ENCODE measurements at regions not wholly inside any gene's neighbourhood (a gene's known extent, or its start where the extent isn't known, plus 50 kb on each side); places are given as distances from the start of the nearest gene placed in this dataset.
"Not testable (repeated sequence)": the region's sequence is repeated elsewhere in the genome, so short reads cannot be mapped to it uniquely, and the experiment has no call there.

DNA sequence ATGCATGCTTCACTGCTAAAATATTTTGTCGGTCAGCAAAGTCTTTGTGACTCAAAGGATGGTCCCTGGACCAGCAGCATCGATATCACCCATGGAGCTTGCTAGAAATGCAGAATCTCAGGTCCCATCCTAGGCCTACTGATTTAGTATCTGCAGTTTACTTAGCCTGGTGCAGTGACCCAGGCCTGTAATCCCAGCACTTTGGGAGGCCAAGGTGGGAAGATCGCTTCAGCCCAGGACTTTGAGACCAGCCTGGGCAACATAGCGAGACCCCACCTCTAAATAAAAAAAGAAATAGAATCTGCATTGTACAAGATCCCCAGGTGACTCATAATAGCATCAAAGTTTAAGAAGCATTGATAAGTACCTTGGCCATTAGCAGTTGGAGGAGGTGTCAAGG is 248.7 kb downstream of the CD83 start:
- no peak for DNase-seq (ENCODE audit: low spot score)

DNA sequence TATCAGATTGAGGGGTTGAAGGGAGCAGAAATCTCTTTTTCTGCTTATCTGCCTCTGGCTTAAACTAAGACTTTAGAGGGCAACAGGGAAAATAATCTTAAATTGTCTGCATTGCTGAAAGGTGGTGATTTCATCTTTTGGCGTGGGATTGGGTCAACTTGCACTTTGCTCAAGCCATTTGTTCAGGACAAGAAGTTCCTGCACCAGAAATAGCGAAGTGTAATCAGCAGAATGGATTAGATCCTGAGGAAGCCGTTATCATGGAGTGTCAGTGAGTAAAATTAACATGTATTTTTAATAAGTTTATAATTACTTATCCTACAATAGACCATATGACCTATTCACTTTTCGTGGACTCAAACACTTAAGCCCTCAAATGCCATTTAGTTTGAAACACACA is 249.3 kb downstream of the CD83 start:
- no peak for DNase-seq (ENCODE audit: low spot score)

DNA sequence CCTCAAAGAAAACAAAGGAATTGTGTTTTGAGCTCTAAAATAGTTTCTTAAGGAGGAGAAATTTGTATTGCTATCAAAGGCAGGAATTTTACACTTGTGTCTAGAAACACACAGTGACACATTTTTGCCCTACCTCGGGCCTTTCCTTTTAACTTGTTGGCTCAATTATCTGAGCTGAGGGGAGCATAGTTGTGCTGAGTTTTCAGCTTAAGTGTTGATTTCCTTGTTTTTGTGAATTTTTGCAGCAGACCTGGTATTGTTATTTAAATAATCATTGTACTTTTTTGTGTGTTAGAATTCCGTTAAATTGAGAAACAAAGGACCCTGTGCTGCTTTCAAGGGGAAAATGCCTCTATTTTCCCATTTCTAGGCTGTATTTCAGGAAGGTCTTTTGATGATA is 249.7 kb downstream of the CD83 start:
- no peak for DNase-seq (ENCODE audit: low spot score)

DNA sequence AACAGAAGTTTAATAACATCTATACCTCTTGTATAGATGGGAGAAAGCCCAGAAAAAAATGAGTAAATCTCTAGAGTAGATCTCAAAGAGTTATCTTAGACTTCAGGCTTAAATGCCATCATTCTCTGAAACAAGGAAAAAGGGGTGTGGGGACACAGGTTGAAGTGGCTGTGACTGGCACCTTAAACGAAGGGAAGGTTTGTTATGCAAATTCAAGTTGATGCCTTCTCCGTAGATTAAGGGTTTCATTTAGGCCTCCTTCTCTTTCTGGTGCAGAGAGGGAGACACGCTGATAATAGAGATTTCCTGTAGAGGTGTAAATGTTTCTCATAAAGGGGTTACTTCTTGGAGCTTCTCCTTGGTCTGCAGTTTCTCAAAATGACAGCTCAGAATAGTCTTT is 252.1 kb downstream of the CD83 start:
- no peak for DNase-seq (ENCODE audit: low spot score)

DNA sequence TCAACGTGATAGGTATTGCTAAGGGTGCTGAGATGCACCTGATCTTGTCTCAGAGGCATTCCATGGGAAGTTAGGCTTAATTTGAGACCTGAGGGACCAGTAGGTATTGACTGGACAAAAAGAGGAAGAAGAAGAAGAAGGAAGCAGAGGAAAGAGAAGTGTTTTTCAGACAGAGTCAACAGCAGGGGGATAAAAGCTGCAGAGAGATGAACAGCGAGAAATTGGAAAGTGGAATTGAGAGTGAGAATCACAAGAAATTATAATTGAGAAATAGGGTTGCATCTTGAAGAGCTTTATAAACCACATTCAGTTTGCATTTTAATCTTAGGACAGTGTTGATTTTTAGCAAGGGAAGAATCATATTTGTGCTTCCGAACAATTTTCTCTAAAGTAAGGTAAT is 254.0 kb downstream of the CD83 start:
- no peak for DNase-seq (ENCODE audit: low spot score)

DNA sequence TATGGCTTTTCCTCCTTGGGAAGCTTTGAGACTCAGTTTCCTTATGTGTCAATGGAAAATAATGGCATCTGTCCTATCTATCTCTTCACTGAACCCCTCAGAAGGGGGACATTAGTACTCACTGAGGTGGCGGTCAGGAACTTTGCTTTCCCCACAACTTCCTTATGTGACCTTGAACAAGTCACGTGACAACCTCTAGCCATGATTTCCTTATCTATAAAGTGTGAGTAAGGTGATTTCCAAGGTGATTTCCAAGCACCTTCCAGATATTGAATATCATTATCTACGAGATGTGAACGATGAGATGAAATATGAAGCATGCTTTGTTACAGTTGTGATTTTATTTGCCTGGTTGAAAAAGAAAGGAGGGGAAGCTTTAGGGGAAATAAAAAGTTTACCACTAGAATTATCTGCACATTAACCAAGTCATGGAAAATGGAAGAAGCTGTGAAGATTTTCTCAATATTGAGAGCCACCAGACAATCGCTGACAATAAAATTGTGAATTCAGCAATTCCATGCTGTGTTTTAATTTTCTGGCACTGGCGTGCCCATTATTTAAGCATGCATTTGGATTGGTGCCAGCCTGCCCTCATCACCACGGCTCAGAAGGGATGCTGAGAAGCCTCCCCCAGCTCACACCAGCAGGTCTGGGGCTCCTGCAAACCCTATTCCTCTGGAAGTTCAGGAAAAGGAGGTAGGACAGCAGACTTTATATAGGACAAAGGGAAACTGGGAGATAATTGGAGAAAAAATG is 255.3 kb downstream of the CD83 start:
- DNase-seq (ENCODE audit: low spot score), result no peak

DNA sequence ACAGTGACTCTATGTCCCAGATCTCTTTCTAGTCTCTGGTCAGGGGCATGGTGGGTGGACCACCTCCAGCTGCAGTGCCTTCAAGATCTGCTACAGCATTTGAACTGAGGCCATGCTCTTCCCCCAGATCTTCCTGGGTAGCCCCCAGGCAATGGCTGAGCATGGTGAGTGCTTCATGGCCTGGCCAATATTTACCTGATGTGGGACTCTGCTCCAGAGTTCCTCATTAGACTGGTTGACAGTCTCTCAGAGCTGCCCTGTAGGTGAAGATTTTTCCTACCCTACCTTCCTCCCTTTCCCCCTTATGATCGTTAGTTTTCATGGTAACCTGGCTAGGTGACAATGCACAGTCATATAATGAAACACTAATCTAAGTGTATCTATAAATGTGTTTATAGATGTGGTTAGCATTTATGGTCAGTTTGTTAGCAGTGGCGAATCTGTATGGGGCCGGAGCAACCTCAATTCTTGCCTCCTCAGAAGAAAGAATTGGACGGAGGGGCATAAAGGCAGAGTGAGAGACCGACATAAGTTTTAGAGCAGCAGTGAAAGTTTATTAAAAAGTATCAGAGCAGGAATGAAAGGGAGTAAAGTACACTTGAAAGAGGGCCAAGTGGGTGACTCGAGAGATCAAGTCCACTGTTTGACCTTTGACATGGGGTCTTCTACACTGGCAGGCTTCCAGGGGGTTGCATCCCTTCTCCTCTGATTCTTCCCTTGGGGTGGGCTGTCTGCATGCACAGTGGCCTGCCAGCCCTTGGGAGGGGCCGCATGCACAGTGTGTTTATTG is 256.3 kb downstream of the CD83 start:
- DNase-seq (ENCODE audit: low spot score), result no peak

DNA sequence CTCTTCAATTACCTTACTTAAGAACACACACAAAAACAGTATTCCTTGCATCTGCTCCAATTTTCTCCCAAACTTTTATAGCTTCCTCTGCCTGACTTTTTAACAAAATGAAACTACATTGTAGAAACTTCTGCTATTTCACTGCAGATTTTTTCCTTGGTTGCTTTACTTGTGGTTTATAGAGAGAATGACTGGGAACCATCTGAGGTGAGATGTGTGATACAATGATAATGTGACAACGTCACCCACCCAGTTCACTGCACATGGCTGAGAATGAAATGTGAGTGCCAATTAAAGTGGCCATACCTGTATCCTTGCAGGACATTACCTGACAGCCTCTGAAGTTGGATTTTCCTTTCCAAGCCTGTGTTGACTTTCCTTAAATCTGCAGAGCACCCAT is 258.4 kb downstream of the CD83 start:
- DNase-seq (ENCODE audit: low spot score), result no peak

DNA sequence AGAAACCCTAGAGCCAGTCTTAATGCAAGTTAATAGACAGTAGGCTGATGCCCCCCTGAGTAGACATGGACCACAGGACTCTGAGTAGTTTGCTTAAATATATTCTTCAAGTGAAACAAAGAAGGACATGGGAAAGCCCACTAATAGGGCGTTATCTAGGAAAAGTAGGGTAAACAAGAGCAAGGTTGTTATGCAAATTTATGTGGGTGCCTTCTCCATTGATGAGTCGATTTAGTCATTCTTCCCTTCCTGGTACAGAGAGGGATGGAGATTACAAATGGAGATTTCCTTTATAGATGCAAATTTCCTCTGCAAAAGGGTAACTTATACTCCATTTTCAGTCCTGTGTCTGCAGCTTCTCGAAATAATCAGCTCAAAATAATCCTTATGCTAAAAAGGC is 262.0 kb downstream of the CD83 start:
- no peak for DNase-seq (ENCODE audit: low spot score)

DNA sequence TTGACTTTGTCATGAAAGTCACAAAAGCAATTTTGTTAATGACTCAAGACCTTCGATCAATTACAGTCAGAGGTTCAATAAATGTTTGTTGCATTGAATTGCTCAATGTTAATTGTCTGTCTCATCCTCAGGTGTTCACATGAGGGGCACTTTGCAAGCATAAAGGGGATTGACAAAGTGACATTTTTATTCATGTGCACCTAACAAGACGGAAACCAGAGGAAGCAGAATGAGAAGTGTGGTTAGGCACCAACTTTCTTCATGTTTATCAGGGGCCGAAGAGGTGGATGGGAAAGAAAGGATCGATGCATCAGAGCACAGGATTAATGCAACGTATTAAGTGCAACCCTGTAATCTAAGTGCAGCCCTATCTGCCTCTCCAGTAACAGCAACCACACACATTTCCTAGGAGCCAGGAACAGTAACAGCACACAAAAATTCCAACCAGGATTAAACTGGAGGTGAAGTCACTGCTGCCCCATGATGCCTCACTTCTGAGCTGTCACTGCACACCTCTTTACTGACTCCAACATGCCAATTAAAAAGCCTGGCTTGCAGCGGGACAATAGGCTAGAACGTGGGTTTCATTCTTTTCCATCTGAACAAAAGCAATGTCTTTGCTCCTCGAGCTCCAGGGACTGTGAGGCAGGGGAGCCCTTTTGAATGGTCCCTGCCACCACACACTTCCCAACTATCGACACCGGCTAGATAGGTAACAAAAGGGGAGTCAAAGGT is 262.7 kb downstream of the CD83 start:
- DNase-seq (ENCODE audit: low spot score), result no peak

DNA sequence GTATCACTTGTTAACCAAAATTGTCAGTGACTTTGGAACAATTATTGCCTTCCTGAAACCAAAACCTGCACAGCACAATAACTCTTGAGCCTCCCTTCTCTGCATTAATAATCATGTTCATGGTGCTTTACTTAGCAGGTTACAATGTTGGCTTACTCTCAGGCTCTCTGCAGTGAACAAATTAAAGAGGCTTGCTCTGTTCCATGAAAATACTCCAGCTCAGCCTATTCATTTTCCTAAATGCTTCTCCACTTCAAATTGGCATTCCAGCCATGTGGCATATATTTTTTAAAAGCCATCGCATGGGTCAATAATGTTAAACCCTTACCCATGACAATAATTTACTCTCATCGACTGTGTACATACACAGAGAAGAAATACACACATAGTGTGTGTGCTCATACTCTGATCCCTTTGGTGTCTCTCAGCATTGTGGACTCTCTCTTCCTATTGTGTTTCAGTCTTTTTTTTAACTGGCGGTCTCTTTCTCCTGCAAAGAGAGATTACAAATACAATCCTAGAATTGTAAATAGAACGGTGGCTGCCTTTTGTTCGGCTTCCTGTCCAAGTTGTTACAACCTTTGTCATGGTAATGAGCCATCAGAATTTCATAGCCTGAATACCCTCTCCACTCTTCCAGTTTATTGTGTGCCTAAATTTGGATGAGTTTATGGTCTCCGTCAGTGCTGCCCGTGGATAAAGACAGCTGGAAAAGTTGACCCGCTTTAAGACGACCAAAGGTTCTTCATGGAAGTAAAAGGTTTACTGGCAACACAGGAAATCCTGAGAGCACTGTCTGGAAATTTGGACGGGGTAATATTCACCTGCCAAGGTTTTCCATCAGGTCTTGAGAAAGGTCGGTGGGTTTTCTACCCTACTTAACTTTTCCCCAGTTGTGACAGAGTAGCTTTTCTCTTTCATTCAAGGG is 263.6 kb downstream of the CD83 start:
- no peak for DNase-seq (ENCODE audit: low spot score)

DNA sequence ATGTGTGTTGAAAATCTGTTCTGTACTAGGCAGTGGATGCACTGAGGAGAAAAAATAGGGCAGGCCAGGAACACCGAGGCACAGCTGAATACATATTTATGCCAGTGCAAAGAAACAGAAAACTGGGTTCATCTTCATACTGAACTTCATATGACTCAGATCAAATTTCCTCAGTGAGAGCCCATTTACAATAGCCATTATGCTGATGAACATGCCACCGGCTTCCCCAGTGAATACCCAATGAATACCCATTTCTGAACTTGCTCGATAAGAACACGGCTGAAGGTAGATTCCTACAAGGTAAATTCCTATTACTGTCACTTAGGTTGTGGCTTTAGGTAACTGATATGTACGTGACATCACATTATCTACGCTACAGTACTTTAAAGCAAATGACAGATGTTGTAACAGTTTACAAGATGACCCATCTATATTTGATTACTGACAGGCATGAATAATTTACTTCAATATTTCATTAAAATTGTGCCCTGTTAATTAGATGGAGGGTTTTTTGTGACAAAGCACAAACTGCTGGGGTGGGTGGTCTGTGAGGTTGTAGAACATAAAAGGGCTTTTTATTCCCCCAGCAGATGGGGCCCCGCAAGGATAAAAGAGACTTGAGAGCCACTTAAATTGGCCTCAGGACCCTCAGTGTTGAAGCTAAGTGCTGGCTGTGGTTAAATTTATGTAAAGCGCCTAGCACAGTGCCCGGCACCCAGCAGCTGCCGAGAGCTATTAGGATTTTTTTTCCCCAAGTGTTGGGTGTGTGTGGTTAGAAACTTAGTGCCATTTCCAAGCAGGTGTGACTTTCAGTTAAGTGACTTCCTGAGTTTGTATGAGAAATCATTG is 264.5 kb downstream of the CD83 start:
- no peak for DNase-seq (ENCODE audit: low spot score)

DNA sequence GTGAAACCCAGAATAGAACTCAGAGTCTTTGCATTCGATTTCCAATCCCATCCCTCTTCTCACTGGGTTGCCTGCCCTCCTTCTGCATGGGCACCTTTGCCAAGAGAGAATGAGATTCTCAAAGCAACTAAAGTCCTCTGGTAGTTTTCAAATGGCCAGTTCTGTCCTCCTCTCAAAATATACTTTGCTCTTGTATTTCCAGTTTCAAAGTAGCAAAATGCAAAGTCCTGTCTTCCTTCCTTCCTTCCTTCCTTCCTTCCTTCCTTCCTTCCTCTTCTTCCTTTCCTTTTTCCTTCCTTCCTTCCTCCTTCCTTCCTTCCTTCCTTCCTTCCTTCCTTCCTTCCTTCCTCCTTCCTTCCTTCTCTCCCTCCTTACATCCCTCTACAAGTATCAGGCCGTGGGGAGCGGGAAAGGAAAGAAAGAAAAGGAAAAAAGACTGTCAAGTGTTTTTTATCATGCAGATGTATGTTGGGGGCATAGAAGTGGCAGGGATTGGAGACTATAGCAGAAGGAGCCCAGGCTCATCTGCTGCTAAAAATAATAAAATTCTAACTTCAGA is 265.2 kb downstream of the CD83 start:
- DNase-seq (ENCODE audit: low spot score), result no peak

DNA sequence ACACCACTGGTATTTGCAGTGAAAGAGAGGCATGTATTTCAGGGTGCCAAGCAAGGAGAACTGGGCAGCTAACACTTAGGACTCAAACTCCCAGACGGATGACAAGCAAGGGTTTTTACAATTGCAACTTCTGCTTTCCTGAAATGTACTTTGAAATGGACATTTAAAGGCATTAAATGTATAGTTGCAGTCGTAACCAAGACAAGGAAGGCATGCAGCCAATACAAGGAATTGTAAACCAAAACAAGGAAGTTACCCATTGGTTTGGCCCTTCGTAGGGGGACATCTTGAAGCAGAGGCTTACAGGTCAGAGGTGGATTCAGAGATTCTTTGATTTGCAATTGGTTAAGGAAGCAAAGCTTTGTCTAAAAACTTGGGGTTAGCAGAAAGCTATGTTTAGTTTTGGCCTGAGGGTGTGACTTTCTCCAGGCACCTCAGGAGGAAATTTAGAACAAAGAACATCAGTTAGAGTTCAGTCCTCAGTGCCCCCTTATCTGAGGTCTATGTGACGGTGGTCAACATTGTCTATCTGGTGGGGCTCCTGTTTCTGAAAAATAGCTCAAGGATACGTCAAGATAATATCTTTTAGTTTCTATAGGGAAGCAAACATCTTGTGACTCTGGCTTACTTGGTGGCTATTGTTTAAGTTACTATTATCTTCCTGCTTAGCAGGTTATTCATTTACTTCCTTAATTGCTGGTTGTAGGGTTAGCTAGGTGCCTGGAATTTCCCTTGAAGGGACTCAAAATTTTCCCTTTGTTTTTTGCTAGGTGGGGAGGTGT is 266.0 kb downstream of the CD83 start:
- DNase-seq (ENCODE audit: low spot score), result no peak

DNA sequence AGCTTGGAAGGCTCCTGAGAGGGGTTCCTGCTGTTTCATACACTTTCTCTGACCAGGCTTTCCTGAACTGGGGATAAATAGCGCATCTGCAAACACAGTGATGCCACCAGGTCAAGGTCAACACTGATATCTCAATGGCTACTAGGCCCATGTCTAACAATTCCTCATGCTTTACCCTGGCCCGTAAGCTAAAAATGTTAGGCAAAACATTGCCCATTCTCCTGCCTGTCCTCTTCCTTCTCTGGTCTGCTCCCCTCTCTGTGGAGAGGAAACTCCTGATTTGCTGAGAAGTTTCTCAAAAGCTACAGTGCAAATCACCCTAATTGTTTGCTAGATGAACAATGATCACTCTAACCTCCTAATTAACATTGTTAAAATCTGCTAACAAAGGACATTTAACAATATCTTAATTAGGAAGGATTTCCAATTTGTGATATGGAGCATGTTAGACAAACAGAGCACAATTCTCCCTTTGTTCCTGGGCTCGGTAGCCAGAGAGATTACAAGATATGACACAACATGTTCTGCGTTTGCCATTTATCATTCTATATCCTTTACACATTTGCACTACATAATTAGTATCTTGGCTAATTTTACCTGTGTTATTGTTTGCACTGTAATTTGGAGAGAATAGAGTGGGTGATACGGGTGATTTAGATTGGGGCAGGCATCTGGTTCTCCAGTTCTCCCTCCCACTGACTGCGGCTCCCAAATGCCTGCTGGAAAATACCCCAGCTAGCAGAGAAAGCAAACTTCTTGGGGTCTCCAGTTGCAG is 266.8 kb downstream of the CD83 start:
- DNase-seq (ENCODE audit: low spot score), result no peak

DNA sequence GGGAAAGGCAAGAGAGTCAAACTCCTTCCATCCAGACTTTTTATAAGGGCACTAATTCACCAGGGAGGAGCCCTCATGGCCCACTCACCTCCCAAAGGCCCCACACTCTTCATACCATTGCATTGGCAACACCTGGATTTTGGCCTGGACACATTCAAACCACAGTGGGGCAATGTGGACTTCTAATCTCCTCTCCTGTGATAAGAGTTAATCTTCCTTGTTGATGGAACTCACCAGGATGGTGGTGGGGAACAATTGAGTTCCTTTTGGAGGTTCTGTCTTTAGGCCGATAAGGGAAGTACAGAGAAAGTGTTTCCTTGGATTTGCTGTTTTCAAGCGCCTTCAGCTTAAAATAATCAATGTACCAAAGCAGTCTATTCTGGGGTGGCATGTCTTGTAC is 268.7 kb downstream of the CD83 start:
- no peak for DNase-seq (ENCODE audit: low spot score)

DNA sequence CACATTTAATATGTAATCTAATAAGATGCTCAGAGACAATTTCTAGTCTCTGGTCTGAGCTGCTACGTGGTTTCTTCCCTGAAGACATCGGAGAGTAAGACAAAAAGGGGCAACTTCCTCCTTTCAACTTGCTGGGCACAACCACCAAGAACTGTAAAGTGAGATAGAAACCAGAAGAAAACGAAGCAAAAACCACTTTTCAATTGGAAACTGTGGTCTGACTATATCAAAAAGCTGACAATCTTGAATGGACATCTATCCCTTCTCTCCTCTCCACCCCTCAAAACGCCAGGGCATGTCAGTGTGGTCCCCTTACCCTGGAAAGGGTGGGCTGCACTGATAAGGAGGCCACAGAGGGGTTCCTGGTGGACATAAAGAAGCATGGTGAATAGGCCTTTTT is 269.1 kb downstream of the CD83 start:
- no peak for DNase-seq (ENCODE audit: low spot score)

DNA sequence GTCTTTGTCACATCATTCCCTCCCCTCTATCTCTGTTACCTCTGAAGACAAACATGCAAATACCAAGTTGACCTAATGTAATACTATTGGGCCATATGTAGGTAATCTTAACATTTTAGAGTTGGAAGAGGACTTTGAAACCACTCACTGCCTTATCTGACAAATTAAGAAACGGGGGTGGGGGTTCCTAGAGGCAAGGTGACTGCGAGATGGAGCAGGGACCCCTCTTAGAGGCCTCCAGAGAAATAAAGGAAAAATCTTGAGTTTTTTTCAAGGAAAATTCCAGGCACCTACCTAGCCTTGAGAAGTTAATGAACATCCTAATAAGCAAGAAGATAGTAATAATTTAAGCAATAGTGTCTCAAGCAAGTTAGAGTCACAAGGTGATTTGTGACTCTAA is 270.8 kb downstream of the CD83 start:
- DNase-seq (ENCODE audit: low spot score), result no peak

DNA sequence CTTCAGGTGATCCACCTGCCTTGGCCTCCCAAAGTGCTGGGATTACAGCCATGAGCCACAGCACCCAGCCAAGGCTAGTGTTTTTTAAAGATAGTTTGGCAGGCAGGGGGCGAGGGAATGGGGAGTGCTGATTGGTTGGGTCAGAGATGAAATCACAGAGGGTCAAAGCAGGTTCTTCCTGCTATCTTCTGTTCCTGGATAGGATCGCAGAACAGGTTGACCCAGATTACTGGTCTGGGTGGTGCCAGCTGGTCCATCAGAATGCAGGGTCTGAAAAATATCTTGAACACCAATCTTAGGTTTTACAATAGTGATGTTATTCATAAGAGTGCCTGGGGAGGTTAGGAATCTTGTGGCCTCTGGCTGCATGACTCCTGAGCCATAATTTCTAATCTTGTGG is 272.2 kb downstream of the CD83 start:
- DNase-seq (ENCODE audit: low spot score), result not testable (repeated sequence)
